ENCODE measurements at regions not wholly inside any gene's neighbourhood (a gene's known extent, or its start where the extent isn't known, plus 50 kb on each side); places are given as distances from the start of the nearest gene placed in this dataset.
"Not testable (repeated sequence)": the region's sequence is repeated elsewhere in the genome, so short reads cannot be mapped to it uniquely, and the experiment has no call there.

GRCh38 chr4:186857793-186858192 is 134.1 kb upstream of the FAT1 start:
- H3K4me1 ChIP-seq (ENCODE audit: control insufficient read depth in 1 of 2, insufficient read depth in 1 of 2, low read depth in 1 of 2, low read length in 1 of 2) = no peaks in the 10 kb centered on the region
- H3K27me3 ChIP-seq = no peaks in the 10 kb centered on the region
- no peaks in the 10 kb centered on the region for H3K9me3 ChIP-seq
- no peaks in the 10 kb centered on the region for H3K36me3 ChIP-seq
- no peak overlapping the region for H3K4me3 ChIP-seq (ENCODE audit: low read depth in 1 of 2, low read length in 1 of 2)
- no peak for TF ChIP-seq CTCF (IDR thresholded peaks at IDR 0.05)
- no peak overlapping the region for H3K27ac ChIP-seq

GRCh38 chr4:186858355-186858754 is 134.7 kb upstream of the FAT1 start:
- Histone ChIP-seq H3K9me3 (no peaks in the 10 kb centered on the region), H3K4me1 (ENCODE audit: control insufficient read depth in 1 of 2, insufficient read depth in 1 of 2, low read depth in 1 of 2, low read length in 1 of 2) (no peaks in the 10 kb centered on the region), H3K4me3 (ENCODE audit: low read depth in 1 of 2, low read length in 1 of 2) (no peak overlapping the region), H3K27ac (no peak overlapping the region), H3K36me3 (no peaks in the 10 kb centered on the region), H3K27me3 (no peaks in the 10 kb centered on the region)
- TF ChIP-seq CTCF (IDR thresholded peaks at IDR 0.05) = no peak

- Histone ChIP-seq H3K27ac (no peak overlapping the region), H3K36me3 (no peaks in the 10 kb centered on the region), H3K9me3 (no peaks in the 10 kb centered on the region), H3K27me3 (no peaks in the 10 kb centered on the region), H3K4me3 (ENCODE audit: low read depth in 1 of 2, low read length in 1 of 2) (no peak overlapping the region), H3K4me1 (ENCODE audit: control insufficient read depth in 1 of 2, insufficient read depth in 1 of 2, low read depth in 1 of 2, low read length in 1 of 2) (no peaks in the 10 kb centered on the region)
- no peak for TF ChIP-seq CTCF (IDR thresholded peaks at IDR 0.05)
Observed at GRCh38 chr4:186859420-186859819, 135.8 kb upstream of the FAT1 start.

- Histone ChIP-seq H3K4me1 (ENCODE audit: control insufficient read depth in 1 of 2, insufficient read depth in 1 of 2, low read depth in 1 of 2, low read length in 1 of 2) (no peaks in the 10 kb centered on the region), H3K36me3 (no peaks in the 10 kb centered on the region), H3K9me3 (no peaks in the 10 kb centered on the region), H3K27ac (no peak overlapping the region), H3K4me3 (ENCODE audit: low read depth in 1 of 2, low read length in 1 of 2) (no peak overlapping the region), H3K27me3 (no peaks in the 10 kb centered on the region)
- no peak for TF ChIP-seq CTCF (IDR thresholded peaks at IDR 0.05)
Observed at GRCh38 chr4:186861317-186861716, 137.7 kb upstream of the FAT1 start.

- TF ChIP-seq CTCF (IDR thresholded peaks at IDR 0.05) = no peak
Observed at GRCh38 chr4:186871856-186872255, 148.2 kb upstream of the FAT1 start.

GRCh38 chr4:186873095-186873494 is 149.4 kb upstream of the FAT1 start:
- not testable (repeated sequence) for H3K4me1 ChIP-seq (ENCODE audit: control insufficient read depth in 1 of 2, insufficient read depth in 1 of 2, low read depth in 1 of 2, low read length in 1 of 2); H3K27me3 ChIP-seq; H3K27ac ChIP-seq

More at GRCh38 chr4:186871856-186872255, 148.2 kb upstream of the FAT1 start:
- Histone ChIP-seq H3K4me3 (ENCODE audit: low read depth in 1 of 2, low read length in 1 of 2) (no peak overlapping the region), H3K4me1 (ENCODE audit: control insufficient read depth in 1 of 2, insufficient read depth in 1 of 2, low read depth in 1 of 2, low read length in 1 of 2) (no peaks in the 10 kb centered on the region), H3K27ac (no peak overlapping the region), H3K36me3 (no peaks in the 10 kb centered on the region), H3K27me3 (no peaks in the 10 kb centered on the region), H3K9me3 (no peaks in the 10 kb centered on the region)

More at GRCh38 chr4:186873095-186873494, 149.4 kb upstream of the FAT1 start:
- not testable (repeated sequence) for H3K36me3 ChIP-seq; H3K9me3 ChIP-seq; H3K4me3 ChIP-seq (ENCODE audit: low read depth in 1 of 2, low read length in 1 of 2)

Data from neutrophil (primary cell).